HG02840 (cell line): ENCODE measurements at regions not wholly inside any gene's neighbourhood (a gene's known extent, or its start where the extent isn't known, plus 50 kb on each side); places are given as distances from the start of the nearest gene placed in this dataset.

Source experiments
- ATAC-seq: cut with Tn5 transposase; IDR thresholded peaks from one replicate; pipeline ENCODE4 v1.9.1; 2021; ENCODE audit warnings: mild to moderate bottlenecking, moderate library complexity, moderate number of reproducible peaks; ENCODE audit not compliant: unreplicated experiment, low FRiP score

DNA sequence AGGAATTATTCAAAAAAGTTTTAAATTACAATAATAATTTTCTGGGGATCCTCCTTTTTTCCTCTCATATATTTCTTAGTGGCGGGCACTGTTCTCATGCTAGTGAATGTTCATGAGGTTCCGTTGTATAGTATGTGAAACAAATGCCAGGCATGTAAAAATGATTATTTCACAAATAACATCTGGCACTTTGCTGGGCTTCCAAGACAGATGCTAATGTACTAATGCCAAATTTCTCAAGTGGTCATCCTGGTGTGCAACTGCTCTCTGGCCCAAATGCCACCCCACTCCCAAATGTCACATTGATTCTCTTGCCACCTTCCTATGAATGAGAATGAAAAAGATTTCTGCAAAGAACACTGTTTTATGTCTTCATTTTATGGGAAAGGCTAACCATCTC, 564.0 kb upstream of the GCFC2 start:
- no peak for ATAC-seq

DNA sequence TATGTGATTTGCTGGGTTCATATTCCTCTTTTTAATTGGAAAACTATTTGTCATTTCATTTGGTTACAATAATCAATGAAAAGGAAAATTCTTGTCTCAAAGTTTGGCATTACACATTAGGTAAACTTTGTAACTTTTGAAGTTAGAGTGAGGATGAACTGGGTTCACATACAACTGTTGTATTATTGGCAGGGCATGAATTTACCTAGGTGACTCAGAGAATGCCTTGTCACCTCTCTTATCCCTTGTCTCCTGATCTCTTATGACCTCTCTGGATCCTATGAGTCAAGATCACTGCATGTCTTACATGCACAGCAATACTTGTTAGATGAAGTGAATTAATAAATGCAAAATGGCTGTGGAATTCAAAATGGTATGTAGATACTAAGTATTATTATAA, 563.4 kb upstream of the GCFC2 start:
- ATAC-seq = no peak

DNA sequence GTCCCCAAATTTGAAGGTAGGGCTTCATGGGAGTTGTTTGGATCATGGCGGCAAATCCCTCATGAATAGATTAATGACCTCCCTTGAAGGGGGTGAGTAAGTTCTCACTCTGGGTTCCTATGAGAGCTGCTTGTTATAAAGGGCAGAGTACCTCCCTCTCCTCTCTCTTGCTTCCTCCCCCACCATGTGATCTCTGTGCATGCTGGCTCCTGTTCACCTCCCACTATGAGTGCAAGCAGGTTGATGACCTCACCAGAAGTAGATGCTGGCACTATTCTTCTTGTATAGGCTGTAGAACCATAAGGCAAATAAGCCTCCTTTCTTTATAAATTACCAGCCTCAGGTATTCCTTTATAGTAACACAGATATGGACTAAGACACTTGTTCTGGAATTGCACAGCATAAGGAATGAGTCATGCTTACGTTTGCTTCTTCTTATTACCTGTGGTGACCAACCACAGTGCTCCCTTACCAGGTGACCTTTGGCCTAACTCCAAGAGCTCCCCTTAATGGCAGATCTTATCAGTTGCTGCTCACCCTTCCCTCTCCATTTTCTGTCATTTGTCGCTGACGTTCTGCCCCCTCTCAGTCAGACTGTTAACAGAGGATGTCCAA, 559.5 kb upstream of the GCFC2 start:
- ATAC-seq = no peak

DNA sequence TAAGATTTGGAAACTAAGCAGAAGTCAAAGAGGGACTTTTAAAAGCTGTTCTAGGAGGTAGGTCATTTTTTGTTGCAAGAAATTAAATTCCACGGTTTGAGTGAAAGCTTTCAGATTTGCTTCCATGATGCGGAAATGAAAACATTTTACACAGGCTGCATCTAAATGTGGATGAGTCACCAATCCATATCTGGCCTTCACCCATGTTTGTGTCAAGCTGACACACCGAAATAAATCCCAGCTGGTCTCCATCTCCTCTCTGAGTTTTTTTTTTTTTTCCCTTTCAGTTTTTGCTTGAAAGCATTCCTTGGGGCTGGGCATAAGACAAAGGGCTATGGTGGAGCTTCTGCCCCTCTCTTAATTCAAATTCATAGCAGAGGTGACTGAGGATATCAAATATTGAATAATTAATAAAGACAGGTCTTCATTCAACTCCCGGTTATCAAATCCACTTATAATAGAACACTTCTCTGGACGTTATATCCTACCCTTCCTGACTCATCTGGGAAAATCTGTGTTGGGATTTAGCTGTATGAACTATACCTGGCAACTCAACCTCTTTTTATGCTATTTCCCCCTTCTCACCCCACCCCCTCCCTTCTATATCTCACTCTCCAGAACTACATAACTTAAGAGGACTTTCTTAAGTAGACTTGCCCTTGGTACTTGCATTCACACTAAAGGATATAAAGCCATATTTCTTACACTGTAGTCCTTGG, 558.3 kb upstream of the GCFC2 start:
- ATAC-seq = no peak

DNA sequence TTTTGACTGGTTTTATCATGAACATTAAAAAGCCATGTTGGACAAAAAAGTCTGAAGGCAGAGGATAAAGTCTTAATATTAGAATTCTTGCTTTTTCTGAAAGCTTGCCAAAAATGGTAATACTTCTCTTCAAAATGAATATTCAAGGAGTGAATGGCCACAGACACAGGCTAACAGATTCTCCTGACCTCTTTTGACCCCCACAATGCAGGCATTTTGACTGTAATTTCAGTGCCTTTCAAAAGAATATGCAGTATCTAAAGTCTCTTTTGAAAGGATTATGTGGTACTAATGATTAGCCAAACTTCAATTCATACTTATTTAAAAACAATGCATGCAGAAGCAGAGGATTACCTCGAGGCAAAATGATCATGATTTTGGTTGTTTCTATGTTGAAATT, 557.8 kb upstream of the GCFC2 start:
- ATAC-seq = no peak

DNA sequence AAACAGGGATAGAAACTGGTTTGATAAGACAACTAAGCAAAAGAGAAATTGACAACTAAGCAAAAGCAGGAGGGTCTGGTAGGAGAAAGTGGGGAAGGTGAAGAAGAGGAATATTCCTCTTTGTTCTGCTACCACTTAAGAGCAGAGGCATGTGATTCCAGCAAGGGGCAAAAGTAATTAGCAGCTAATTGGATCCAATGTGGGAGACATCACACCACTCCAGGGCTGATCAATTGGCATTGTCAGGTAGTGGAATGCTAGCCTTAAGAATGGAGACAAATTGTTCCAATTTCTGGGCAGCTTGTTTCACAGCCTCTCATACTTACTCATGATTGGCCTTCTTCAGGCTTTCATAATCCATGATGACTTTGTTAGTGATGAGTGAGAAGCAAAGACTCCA, 547.1 kb upstream of the GCFC2 start:
- ATAC-seq = no peak

DNA sequence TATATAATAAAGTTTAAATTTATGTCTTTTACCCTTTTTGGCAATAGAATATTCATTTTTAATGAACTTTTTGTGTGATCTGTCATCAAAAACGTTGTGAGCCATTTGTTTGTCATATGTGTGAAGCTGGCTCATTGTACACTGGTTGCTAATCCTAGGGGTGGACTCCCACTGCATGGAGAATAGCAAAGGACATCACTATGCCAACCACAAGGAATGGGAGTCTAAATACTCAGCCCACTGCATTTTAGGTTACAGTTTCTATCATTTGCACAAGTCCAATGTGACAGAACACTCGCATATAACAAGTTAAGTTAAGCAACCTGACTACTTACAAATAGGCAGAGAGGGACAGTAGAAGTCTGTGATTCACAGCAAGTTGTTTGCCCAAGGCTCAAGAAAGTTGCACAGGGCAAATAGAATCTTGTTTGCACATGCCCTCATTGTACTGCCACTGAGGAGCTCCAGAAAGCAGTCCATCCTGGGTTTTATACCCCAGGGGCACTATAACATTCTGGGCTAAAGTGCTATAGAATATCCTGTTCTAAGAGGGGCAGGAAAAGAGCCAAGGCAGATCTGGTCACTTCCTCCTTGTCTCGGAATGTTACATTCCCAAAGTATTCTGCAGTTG, 545.9 kb upstream of the GCFC2 start:
- ATAC-seq = no peak

DNA sequence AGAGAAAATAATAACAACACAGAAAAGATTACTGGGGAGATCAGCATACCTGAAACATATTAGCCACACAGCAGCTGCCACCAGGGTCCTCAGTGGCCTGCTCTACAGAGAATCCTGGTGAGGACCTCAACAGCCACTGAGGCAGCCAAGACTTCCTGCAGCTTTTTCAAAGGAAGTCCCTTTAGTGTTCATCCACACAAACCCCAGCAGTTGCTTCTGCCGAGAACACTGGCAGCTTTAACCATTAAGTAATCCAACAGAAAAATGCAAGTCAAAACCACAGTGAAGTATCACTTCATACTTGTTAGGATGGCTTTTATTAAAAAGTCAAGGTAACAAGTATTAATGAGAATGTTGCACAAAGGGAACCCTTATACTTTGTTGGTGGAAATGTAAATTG, 542.0 kb upstream of the GCFC2 start:
- no peak for ATAC-seq

DNA sequence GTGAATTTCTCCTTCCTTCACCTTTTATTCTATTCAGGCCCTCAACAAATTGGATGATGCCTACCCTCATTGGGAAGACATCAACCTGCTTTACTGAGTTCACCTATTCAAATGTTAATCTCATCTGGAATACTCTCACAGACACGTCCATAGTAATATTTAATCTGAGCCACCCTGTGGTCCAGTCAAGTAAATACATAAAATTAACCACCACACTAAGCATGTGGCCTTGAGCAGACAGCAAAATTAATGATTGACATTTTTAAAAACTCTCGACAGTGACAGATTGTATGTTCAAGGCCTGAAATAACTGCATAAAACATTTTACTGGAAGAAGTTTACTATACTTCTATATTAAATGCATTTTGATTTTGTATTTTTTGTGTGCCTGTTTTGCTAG, 540.6 kb upstream of the GCFC2 start:
- no peak for ATAC-seq

DNA sequence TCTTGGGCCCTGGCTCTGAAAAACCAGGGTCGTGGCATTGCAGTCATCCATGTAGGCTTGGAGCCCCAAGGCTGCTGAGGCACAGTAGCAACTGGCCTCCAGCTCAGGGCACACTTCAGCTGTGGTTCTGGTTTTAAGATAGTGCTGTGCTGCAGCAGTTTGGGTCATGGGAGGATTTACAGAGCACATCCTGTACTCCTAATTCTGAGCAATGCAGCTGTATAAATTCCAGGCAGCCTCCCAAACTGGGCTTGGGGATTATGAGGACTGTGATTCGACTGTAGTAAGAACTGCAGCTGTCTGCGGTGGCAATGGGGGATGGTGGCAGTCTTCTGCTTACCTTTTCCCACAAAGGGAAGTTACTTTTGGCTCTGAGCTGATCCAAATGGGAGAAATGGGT, 536.3 kb upstream of the GCFC2 start:
- no peak for ATAC-seq

DNA sequence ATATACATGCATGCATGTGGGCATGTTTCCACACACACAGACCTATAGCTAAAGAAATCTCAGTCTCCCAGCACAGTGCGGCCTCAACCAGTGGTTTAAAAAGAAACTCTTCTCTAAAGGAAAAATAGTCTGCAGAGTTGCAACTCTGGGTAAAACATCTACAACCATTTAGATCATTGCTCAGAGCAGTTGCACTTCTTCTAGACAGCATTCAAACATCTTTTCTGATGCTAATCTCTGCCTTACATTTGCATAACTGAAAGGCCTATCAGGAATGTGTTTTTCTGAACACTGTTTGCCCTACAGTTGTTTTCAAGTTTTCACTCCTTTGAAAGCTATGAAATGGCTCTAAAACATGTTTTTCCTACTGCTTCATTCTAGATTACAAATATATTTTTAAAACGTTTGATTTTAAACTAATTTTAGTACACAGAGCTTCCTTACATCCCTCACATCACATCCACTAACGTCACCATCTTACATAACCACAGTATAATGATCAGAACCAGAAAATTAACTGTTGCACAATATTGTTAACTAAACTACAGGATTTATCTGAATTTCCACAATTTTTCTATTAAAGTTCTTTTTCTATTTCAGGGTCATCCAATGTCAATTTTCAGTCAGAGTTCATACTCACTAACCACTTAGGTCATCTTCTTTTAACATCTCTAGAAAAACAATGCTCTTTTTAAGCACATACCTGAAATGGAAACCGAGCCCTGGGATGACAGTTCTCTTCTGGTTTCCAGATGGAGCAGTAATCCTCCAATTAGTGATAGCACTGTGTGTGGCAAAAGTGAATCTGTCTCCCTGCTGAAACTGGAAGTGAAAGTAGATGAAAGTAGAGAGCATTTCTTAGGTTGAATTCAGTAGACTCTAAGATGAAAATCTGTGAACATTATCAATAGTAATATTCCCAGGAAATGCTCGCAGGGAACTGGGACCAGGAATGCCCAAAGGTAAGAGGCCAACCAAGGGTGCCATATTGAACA, 501.6 kb upstream of the GCFC2 start:
- ATAC-seq = no peak

DNA sequence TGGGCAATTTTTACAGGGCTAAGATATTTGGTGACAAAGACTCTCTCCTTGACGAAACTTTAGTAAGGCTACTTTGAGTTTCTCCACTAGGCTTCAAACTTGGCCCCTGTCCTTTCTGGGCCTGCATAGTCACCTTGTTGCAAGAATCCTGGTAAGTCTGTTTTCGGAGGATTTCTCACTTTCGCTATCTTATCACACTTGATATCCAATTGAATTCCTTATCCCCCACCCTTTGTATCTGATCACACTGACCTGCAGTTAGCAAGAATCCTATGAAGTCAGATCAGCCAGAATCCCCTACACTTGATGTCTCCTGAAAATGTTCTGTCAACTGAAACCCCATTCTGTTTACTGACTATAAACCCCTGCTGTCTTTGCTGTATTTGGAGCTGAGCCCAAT, 499.8 kb upstream of the GCFC2 start:
- ATAC-seq = no peak

DNA sequence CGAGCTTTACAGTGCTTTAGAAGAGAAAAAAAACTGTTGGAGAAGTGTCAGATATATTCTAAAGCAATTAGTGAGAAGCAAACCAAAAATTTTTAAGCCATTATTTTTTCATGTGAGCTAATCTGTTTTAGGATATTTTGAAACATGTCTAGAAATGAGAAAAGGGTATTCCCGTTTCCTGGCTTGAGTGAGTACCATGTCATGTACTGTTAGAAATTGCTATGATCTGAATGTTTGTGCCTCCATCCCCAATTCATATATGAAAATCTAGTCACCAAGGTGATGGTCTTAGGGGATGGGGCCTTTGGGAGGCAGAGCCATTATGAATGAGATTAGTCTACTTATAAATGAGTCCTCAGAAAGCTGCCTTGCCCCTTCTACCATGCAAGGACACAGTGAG, 493.3 kb upstream of the GCFC2 start:
- ATAC-seq = no peak

DNA sequence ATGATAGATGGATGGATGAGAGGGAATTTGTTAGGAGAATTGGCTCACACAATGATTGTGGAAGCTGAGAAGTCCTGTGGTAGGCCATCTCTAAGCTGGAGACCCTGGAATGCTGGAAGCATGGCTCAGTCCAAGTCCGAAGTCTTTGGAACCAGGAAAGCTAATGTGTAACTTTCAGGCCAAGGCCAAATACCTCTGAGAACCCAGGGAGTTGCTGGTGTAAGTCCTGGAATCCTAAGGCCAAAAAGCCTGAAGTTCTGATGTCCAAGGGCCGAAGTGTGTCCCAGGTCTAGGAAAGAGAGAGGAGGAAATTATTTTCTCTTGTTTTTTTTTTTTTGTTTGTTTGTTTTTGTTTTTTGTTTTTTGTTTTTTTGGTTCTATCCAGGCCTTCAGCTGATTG, 492.2 kb upstream of the GCFC2 start:
- no peak for ATAC-seq

DNA sequence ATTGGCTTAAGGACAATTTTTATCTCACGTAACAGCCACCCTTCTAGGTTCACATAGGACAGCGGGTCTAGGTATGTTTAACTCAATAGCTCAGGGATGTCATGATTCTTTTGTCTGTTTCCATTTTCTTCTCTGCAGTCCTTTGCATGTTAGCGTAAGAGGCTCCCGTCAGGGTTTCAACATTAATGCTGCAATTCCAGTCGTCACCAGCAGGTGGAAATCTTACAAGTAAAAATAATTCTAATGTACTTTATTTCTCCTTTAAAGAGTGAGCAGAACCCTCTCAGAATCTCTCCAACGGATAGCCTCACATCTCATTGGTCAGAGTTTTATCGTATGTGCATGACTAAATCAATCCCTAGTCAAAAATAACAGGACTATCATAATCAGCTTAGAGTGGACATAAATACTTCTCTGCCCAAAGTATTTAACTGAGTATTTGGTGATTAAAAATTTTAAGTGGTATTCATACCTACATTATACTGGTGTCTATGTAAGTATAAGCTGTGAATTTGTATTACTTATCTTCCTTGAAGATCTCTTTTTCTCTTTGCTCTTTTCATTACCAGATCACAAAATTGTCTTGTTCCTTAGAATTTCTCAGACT, 487.2 kb upstream of the GCFC2 start:
- no peak for ATAC-seq

DNA sequence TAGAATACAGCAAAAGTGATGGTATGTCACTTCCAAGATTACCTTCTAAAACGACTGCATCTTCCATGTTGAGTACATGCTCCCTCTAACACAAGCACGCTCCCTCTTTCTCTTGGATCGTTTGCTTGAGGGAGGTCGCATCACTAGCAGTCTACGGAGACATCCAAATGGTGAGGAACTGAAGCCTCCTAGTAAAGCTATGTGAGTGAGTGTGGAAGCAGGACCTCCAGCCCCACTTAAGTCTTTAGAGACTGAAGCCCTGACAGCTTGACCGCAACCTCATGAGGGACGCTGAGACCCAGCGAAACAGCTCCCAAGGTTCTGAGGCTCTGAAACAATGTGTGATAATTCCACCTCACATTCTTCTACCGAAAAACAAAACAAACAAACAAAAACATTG, 486.7 kb upstream of the GCFC2 start:
- no peak for ATAC-seq

DNA sequence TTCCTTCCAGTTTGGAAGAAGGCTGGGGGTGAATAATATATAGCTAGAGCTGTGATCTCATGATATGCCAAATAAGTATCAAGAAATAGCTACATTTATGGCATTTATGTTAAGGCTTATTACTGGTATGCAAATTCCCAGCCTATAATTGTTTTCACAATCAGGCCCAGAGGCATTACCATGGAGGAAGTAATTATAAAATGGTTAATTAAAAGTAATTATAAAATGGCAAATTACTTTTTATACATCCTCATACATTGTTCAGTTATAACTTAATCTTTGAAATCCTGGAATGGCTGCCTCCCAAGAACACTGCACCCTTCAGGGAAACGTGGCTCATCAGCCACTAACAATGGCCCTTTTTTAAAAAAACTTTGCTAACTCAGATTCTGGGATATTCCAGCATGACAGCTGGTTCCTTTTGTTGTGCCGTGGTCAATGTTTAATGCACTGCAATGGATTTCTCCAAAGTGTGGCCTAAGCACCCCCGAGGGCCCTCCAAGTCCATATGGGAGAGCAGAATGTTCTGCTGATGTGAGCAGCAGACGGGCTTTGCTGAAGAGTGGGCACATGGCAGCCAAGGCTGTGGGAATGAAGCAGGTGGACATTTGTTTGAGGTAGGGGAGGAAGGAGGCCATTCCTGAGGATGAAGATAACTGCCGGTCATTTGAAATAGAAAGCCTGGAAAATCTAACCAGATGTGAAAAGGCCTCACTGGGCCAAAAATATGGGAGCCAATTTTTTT, 483.5 kb upstream of the GCFC2 start:
- no peak for ATAC-seq

DNA sequence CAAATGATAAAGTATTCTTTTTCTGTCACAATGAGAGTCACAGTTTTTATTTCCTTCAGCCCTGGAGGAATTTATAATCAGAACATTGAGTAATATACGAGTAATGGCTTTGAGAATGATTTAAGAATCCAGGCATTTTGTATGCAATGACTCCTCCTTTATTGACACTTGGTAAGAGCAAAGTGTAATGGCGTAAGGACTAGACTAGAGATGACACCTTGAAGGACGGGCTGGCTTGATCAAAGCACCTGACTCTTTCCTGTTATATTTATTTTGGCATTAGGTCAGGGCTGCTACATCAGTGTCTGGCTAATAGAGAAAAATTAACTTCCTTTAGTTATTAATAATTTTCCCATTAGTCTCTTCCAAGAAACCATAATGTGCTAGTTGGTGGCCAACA, 482.4 kb upstream of the GCFC2 start:
- ATAC-seq = no peak

DNA sequence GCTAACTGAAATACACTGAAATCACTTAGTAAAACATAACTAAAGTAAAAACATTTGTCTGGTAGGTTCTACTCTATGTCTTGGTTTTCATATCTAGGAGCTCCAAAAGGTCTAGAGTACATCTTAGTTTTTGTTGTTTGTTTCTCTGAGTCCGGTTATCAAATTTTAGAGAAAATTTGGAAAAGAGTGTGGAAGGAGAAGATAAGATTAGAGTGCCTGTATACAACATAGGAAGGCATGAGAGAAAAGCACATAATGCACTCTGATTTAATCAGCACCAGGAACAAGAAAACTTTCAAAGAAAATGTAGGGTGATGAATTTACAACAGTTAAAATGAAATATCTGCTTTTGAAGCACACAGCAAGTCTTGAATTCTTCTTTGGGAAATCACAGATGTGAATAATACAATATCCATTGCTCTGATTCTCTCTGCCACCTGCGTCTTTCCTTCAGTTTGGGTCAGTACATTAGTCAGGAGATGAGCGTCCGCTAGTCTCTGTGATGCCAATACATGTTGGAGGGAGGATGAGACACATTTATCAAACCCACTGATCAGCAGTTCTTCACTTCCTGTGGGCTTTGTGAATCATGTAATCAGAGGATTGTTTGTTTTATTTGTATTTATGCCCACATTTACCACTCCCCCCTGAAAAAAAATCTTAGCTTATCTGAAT, 477.8 kb upstream of the GCFC2 start:
- ATAC-seq = no peak
